Ishikawa (cell line): ENCODE measurements at regions not wholly inside any gene's neighbourhood (a gene's known extent, or its start where the extent isn't known, plus 50 kb on each side); places are given as distances from the start of the nearest gene placed in this dataset.

Experiments
- CEBPB ChIP-seq: IDR thresholded peaks from 2 replicates; pipeline ENCODE4 v1.6.1; 2012
- CREB1 ChIP-seq: IDR thresholded peaks from 2 replicates; pipeline ENCODE4 v1.6.1; 2012; ENCODE audit warnings: low read depth
- EGR1 ChIP-seq: IDR thresholded peaks from 2 replicates; pipeline ENCODE4 v1.6.1; 2012
- EP300 ChIP-seq: IDR thresholded peaks from 2 replicates; pipeline ENCODE4 v1.6.1; 2012; ENCODE audit warnings: borderline replicate concordance
- FOXM1 ChIP-seq: IDR thresholded peaks from 2 replicates; pipeline ENCODE4 v1.6.1; 2012; ENCODE audit warnings: low read depth, borderline replicate concordance
- NFIC ChIP-seq: IDR thresholded peaks from 2 replicates; pipeline ENCODE4 v1.6.1; 2012
- RAD21 ChIP-seq: IDR thresholded peaks from 2 replicates; pipeline ENCODE4 v1.6.1; 2012; ENCODE audit warnings: low read depth
- TAF1 ChIP-seq: IDR thresholded peaks from 2 replicates; pipeline ENCODE4 v1.6.1; 2012; ENCODE audit warnings: low read depth, mild to moderate bottlenecking
- TCF12 ChIP-seq: IDR thresholded peaks from 2 replicates; pipeline ENCODE4 v1.6.1; 2012; ENCODE audit warnings: low read depth
- TEAD4 ChIP-seq: IDR thresholded peaks from 2 replicates; pipeline ENCODE4 v1.6.1; 2012
- YY1 ChIP-seq: IDR thresholded peaks from 2 replicates; pipeline ENCODE4 v1.6.1; 2012; ENCODE audit warnings: low read depth
- ZBTB7A ChIP-seq: IDR thresholded peaks from 2 replicates; pipeline ENCODE4 v1.6.1; 2012; ENCODE audit warnings: low read depth
- TF ChIP-seq, protein P1 (sequence below): IDR thresholded peaks from 2 replicates; pipeline ENCODE4 v1.6.1; 2012
- TF ChIP-seq, protein P2 (sequence below): IDR thresholded peaks from 2 replicates; pipeline ENCODE4 v1.6.1; 2012; ENCODE audit warnings: low read depth, mild to moderate bottlenecking
- TF ChIP-seq, protein P3 (sequence below): IDR thresholded peaks from 2 replicates; pipeline ENCODE4 v1.6.1; 2012

DNA sequence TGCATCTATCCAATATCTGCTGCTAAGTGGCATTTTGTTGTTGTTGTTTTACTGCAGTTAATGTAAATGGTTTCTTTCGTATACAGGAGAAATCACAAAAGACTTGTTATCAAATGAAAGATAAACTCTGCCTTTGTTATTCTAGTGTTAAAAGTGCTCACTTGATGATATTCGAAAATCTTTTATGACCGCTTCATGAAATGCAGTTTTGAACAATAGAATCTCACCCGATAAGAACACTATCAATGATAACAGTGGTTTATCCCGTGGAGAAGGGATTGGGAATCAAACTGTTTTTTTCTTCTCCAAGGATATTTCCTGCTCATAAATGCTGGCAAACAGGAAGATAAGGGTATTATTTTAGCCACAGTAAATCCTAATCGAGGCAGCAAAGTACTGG, 1366.3 kb downstream of the OLFM4 start:
- TF ChIP-seq CREB1 (no peak), TEAD4 (no peak), RAD21 (no peak), FOXM1 (no peak), CEBPB (no peak), YY1 (no peak), TCF12 (no peak), NFIC (no peak), ZBTB7A (no peak), EP300 (no peak)
- TF ChIP-seq, protein P1, sequence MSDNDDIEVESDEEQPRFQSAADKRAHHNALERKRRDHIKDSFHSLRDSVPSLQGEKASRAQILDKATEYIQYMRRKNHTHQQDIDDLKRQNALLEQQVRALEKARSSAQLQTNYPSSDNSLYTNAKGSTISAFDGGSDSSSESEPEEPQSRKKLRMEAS = no peak
- TF ChIP-seq, protein P2, sequence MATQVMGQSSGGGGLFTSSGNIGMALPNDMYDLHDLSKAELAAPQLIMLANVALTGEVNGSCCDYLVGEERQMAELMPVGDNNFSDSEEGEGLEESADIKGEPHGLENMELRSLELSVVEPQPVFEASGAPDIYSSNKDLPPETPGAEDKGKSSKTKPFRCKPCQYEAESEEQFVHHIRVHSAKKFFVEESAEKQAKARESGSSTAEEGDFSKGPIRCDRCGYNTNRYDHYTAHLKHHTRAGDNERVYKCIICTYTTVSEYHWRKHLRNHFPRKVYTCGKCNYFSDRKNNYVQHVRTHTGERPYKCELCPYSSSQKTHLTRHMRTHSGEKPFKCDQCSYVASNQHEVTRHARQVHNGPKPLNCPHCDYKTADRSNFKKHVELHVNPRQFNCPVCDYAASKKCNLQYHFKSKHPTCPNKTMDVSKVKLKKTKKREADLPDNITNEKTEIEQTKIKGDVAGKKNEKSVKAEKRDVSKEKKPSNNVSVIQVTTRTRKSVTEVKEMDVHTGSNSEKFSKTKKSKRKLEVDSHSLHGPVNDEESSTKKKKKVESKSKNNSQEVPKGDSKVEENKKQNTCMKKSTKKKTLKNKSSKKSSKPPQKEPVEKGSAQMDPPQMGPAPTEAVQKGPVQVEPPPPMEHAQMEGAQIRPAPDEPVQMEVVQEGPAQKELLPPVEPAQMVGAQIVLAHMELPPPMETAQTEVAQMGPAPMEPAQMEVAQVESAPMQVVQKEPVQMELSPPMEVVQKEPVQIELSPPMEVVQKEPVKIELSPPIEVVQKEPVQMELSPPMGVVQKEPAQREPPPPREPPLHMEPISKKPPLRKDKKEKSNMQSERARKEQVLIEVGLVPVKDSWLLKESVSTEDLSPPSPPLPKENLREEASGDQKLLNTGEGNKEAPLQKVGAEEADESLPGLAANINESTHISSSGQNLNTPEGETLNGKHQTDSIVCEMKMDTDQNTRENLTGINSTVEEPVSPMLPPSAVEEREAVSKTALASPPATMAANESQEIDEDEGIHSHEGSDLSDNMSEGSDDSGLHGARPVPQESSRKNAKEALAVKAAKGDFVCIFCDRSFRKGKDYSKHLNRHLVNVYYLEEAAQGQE = no peak
- TF ChIP-seq, protein P3, sequence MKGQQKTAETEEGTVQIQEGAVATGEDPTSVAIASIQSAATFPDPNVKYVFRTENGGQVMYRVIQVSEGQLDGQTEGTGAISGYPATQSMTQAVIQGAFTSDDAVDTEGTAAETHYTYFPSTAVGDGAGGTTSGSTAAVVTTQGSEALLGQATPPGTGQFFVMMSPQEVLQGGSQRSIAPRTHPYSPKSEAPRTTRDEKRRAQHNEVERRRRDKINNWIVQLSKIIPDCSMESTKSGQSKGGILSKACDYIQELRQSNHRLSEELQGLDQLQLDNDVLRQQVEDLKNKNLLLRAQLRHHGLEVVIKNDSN = no peak

DNA sequence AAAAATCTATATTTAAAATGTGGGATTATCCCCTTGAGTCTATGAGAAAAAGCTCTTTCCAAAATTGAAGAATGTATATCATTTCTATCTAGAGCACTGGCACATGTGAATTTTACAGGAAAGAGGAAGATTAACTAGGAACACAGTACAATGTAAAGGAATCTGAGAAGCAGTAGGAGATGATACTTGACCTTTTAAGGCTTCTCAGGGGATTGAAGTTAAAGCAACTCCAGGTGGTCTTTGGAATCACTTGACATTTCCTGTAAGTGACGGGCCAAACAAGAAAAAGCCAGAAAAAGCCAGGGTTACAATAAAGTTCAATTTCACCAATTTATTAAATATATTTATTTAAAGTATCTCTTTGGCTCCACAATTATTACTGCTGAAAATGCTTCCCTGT, 1373.9 kb downstream of the OLFM4 start:
- TF ChIP-seq CEBPB = no peak
- no peak for TF ChIP-seq TCF12
- TF ChIP-seq ZBTB7A = no peak
- no peak for TF ChIP-seq FOXM1

DNA sequence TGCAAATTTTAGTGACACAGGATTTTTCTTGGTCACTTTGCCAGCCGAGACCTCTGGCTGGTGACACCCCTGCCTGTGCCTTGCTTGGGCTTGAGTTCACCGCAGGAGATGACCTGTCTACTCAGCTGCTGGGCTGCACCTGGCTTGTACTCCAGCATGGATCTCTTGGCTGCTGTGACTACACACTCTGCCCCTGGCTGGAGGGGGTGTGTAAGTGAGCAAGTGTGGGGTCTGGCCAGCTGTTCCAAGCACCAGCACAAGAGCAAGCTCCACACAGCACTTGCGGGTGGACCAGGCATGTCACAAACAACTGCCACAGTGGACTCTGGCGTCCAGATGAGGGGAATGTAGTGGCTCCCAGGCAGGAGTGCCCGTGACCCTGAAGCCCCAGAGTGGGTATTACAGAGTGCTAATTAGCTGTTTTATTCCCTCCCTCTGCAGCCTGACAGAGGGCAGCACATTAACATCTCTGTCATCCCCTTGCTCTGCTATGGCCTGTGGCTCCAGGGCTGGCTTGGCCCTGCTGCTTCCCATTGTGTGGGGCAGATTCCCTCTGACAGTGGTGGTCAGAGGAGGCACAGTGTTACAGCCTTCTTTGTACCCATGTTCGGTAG, 1387.2 kb downstream of the OLFM4 start:
- TF ChIP-seq, protein P2 = no peak
- TF ChIP-seq FOXM1 (no peak), RAD21 (no peak), CREB1 (no peak), TEAD4 (no peak), EP300 (no peak), TCF12 (no peak), TAF1 (no peak), ZBTB7A (no peak), NFIC (no peak), EGR1 (no peak), YY1 (no peak), CEBPB (no peak)
- TF ChIP-seq, protein P1 = no peak
- TF ChIP-seq, protein P3 = no peak

DNA sequence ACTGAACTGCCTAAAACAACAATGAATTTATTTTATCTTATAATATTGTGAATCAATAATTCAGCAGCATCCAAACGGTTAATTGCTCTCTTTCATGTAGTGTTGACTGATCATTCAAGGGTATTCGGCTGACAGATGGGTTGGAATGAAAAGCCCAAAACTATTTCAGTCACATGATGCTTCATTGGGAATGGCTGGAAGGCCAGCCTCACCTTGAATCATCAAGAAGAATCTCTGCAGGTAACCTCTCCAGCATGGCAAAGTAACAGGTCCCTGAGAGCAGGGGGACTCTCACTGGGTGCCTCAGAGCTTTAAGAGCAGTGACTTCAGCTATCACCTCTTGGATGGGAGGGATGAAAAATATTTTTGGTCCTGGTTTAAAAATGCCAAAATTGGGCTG, 1395.7 kb downstream of the OLFM4 start:
- TF ChIP-seq ZBTB7A (no peak), EGR1 (no peak), YY1 (no peak), TCF12 (no peak), CREB1 (no peak), TAF1 (no peak), NFIC (no peak)

DNA sequence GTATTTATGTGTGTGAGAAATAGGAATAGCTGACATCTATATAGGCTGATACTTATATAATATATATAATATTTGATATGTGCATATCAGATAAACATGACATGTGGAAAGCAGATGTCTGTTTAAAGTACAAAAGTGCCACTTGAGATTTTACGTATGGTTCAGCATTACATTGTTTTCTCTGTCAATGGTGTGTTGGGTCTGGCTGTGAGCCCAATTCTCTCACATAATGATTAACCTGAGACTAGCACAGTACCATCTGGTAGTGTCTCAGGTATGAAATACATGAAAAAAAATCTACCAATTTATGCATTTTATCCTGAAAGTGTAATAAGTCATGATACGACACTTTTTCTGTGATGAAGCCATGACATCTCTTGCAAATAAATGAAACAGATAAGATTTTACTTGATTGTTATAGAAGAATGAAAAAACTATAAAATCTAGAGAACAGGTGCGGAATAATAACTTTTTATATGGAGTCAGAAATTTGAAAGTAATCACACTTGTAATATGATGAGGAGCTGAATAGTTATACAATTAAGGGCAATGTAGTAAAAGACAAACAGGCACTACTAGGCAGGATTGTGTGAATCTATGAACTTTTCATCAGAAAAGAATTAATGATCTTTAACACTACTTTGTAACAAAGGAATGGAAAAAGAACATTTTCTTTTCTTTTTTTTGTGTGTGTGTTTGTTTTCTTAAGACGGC, 1405.0 kb downstream of the OLFM4 start:
- TF ChIP-seq ZBTB7A (no peak), EGR1 (no peak), RAD21 (no peak), CEBPB (no peak), TAF1 (no peak), TEAD4 (no peak), CREB1 (no peak), EP300 (no peak), TCF12 (no peak), FOXM1 (no peak), YY1 (no peak), NFIC (no peak)
- TF ChIP-seq, protein P3 = no peak
- TF ChIP-seq, protein P1 = no peak
- TF ChIP-seq, protein P2 = no peak
